Esophagus muscularis mucosa (tissue), 3 donors: ENCODE measurements at regions not wholly inside any gene's neighbourhood (a gene's known extent, or its start where the extent isn't known, plus 50 kb on each side); places are given as distances from the start of the nearest gene placed in this dataset.

Source experiments
- CTCF ChIP-seq, 3 experiments: fragments of 200-600 bp in 2 of 3; fragments of 450-650 bp in 1 of 3; sonication (generic) in 2 of 3; IDR thresholded peaks; one replicate each; pipeline ENCODE4 v1.5.1; 2017 to 2019; ENCODE audit warnings: antibody characterized with exemption in 3 of 3, mild to moderate bottlenecking in 2 of 3, moderate library complexity in 1 of 3
- POLR2A ChIP-seq: fragments of 450-650 bp; IDR thresholded peaks from one replicate; pipeline ENCODE4 v1.6.1; 2017; ENCODE audit warnings: antibody characterized with exemption, moderate library complexity, mild to moderate bottlenecking, low read depth

GRCh38 chrY:12981074-12981473 is 76.4 kb downstream of the DDX3Y start:
- TF ChIP-seq POLR2A (no peak), CTCF (IDR thresholded peaks at IDR 0.05) (no peak)
